ENCODE measurements at regions not wholly inside any gene's neighbourhood (a gene's known extent, or its start where the extent isn't known, plus 50 kb on each side); places are given as distances from the start of the nearest gene placed in this dataset.

GRCh38 chr1:55844322-55844721 is 629.2 kb upstream of the USP24 start:
- DNase-seq = no peak

GRCh38 chr1:55839626-55840025 is 624.5 kb upstream of the USP24 start:
- no peak for DNase-seq

GRCh38 chr1:55839221-55839620 is 624.1 kb upstream of the USP24 start:
- no peak for DNase-seq

GRCh38 chr1:55836086-55836485 is 620.9 kb upstream of the USP24 start:
- DNase-seq = no peak

GRCh38 chr1:55833529-55834091 is 618.4 kb upstream of the USP24 start:
- no peak for DNase-seq

GRCh38 chr1:55831759-55832158 is 616.6 kb upstream of the USP24 start:
- no peak for DNase-seq

GRCh38 chr1:55828044-55828443 is 612.9 kb upstream of the USP24 start:
- DNase-seq = no peak

GRCh38 chr1:55827350-55827749 is 612.2 kb upstream of the USP24 start:
- DNase-seq = no peak

GRCh38 chr1:55826381-55827080 is 611.4 kb upstream of the USP24 start:
- DNase-seq = no peak

GRCh38 chr1:55825461-55825860 is 610.3 kb upstream of the USP24 start:
- DNase-seq = no peak

- no peak for DNase-seq
Measured at GRCh38 chr1:55824251-55824640, 609.1 kb upstream of the USP24 start.

- DNase-seq = no peak
Measured at GRCh38 chr1:55823541-55824250, 608.5 kb upstream of the USP24 start.

- no peak for DNase-seq
Measured at GRCh38 chr1:55822891-55823290, 607.7 kb upstream of the USP24 start.

- no peak for DNase-seq
Measured at GRCh38 chr1:55821234-55821633, 606.1 kb upstream of the USP24 start.

- DNase-seq = no peak
Measured at GRCh38 chr1:55820501-55820900, 605.3 kb upstream of the USP24 start.

GRCh38 chr1:55819011-55819410 is 603.8 kb upstream of the USP24 start:
- DNase-seq = no peak

- no peak for DNase-seq
Measured at GRCh38 chr1:55816456-55817426, 601.6 kb upstream of the USP24 start.

GRCh38 chr1:55815745-55816455 is 600.7 kb upstream of the USP24 start:
- DNase-seq = no peak

- DNase-seq = no peak
Measured at GRCh38 chr1:55814967-55815366, 599.8 kb upstream of the USP24 start.

- DNase-seq = no peak
Measured at GRCh38 chr1:55813618-55814017, 598.5 kb upstream of the USP24 start.

GRCh38 chr1:55812281-55812680 is 597.1 kb upstream of the USP24 start:
- no peak for DNase-seq

GRCh38 chr1:55808263-55808662 is 593.1 kb upstream of the USP24 start:
- DNase-seq = no peak
